ENCODE measurements at regions not wholly inside any gene's neighbourhood (a gene's known extent, or its start where the extent isn't known, plus 50 kb on each side); places are given as distances from the start of the nearest gene placed in this dataset.

- intact Hi-C loops (cut with DNase I) = no loop called here
- H3K27ac ChIP-seq = no peak overlapping the region
- TF ChIP-seq, protein P1, sequence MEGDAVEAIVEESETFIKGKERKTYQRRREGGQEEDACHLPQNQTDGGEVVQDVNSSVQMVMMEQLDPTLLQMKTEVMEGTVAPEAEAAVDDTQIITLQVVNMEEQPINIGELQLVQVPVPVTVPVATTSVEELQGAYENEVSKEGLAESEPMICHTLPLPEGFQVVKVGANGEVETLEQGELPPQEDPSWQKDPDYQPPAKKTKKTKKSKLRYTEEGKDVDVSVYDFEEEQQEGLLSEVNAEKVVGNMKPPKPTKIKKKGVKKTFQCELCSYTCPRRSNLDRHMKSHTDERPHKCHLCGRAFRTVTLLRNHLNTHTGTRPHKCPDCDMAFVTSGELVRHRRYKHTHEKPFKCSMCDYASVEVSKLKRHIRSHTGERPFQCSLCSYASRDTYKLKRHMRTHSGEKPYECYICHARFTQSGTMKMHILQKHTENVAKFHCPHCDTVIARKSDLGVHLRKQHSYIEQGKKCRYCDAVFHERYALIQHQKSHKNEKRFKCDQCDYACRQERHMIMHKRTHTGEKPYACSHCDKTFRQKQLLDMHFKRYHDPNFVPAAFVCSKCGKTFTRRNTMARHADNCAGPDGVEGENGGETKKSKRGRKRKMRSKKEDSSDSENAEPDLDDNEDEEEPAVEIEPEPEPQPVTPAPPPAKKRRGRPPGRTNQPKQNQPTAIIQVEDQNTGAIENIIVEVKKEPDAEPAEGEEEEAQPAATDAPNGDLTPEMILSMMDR (IDR thresholded peaks at IDR 0.05) = no peak
- no peak overlapping the region for H3K4me3 ChIP-seq
- no peaks in the 10 kb centered on the region for H3K27me3 ChIP-seq
- H3K9ac ChIP-seq (ENCODE audit: low read depth in 2 of 2, low read length in 2 of 2) = no peak overlapping the region
- no peaks in the 10 kb centered on the region for H3K9me3 ChIP-seq
- no peak for DNase-seq
- H3K4me1 ChIP-seq = no peaks in the 10 kb centered on the region
- H3K36me3 ChIP-seq = no peaks in the 10 kb centered on the region
These were observed 197.8 kb downstream of the HAO1 start for GRCh38 chr20:7742479-7742878.

- intact Hi-C loops (cut with DNase I) = no loop called here
- H3K27ac ChIP-seq = no peak overlapping the region
- H3K4me3 ChIP-seq = no peak overlapping the region
- no peaks in the 10 kb centered on the region for H3K27me3 ChIP-seq
- no peaks in the 10 kb centered on the region for H3K9me3 ChIP-seq
- H3K9ac ChIP-seq (ENCODE audit: low read depth in 2 of 2, low read length in 2 of 2) = no peak overlapping the region
- H3K4me1 ChIP-seq = no peaks in the 10 kb centered on the region
- TF ChIP-seq, protein P1 (IDR thresholded peaks at IDR 0.05) = no peak
- no peaks in the 10 kb centered on the region for H3K36me3 ChIP-seq
- DNase-seq = no peak
These were observed 195.8 kb downstream of the HAO1 start for GRCh38 chr20:7744411-7744810.

DNA sequence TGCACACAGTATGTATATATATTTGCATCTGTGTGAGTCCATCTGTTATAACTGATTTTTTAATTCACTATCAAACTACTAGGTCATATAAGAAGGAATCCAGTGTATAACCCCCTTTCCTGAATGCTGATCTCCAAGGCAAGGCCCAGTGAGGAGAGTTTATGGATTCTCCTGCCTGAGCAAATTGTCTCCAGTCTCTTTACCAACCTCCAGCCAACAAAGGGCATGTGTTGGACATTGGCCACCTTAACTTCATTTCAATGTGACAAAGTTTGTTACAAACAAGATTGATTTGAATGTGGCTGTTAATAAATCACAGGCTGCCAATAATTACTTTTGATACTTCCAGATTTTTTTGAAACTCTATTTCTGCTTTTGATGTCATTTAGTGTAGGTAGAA, 191.6 kb downstream of the HAO1 start:
- DNase-seq = no peak
- Histone ChIP-seq H3K4me3 (no peak overlapping the region), H3K27me3 (no peaks in the 10 kb centered on the region), H3K4me1 (no peaks in the 10 kb centered on the region), H3K36me3 (no peaks in the 10 kb centered on the region), H3K27ac (no peak overlapping the region), H3K9me3 (no peaks in the 10 kb centered on the region), H3K9ac (ENCODE audit: low read depth in 2 of 2, low read length in 2 of 2) (no peak overlapping the region)
- intact Hi-C loops (cut with DNase I) = no loop called here
- TF ChIP-seq, protein P1 (IDR thresholded peaks at IDR 0.05) = no peak

DNA sequence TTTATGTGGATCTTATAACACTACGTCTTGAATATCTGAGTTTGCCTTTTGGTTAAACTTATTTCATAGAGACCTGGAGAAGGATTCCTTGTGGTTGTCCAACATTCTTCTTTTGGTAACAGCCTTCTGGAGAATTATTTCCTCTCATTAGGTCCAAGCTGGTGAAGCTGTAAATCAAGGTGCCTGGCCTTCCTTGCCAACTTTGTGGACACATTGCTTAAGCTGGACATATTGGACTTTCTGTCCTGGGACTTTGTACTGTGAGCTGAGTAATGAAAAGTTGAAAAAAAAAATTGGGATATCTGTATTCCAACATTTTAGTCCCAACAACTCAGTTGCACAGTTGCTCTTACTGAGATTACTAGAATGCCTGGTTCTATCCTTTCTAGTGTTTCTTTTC, 186.2 kb downstream of the HAO1 start:
- no peak for DNase-seq
- Histone ChIP-seq H3K36me3 (no peaks in the 10 kb centered on the region), H3K4me1 (no peaks in the 10 kb centered on the region), H3K4me3 (no peak overlapping the region), H3K9me3 (no peaks in the 10 kb centered on the region), H3K27me3 (no peaks in the 10 kb centered on the region), H3K9ac (ENCODE audit: low read depth in 2 of 2, low read length in 2 of 2) (no peak overlapping the region), H3K27ac (no peak overlapping the region)
- intact Hi-C loops (cut with DNase I) = no loop called here
- TF ChIP-seq, protein P1 (IDR thresholded peaks at IDR 0.05) = no peak

DNA sequence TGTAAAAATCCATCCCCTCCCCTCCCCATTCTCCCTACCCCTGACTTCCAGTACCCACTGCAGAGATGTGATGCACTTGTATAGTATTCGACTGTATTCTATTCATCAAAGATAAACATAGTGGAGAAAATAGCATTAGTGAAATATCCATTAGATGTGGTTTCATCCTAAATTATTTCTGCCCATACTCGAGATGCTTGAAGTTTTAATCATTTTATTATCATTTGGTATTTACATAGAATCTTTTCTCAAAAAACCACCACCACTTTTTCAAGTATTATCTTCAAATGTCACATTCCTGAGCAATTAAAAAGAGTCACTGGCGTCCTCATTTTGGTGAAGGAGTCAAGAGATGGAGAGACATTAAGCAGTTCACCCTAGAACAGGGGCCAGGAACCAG, 181.9 kb downstream of the HAO1 start:
- Histone ChIP-seq H3K9ac (ENCODE audit: low read depth in 2 of 2, low read length in 2 of 2) (no peak overlapping the region), H3K4me1 (no peaks in the 10 kb centered on the region), H3K27me3 (no peaks in the 10 kb centered on the region), H3K27ac (no peak overlapping the region), H3K36me3 (no peaks in the 10 kb centered on the region), H3K9me3 (no peaks in the 10 kb centered on the region), H3K4me3 (no peak overlapping the region)
- intact Hi-C loops (cut with DNase I) = no loop called here
- no peak for DNase-seq
- TF ChIP-seq, protein P1 (IDR thresholded peaks at IDR 0.05) = no peak

Measured in colonic mucosa (tissue), 4 donors.